ENCODE measurements at regions not wholly inside any gene's neighbourhood (a gene's known extent, or its start where the extent isn't known, plus 50 kb on each side); places are given as distances from the start of the nearest gene placed in this dataset.

DNA sequence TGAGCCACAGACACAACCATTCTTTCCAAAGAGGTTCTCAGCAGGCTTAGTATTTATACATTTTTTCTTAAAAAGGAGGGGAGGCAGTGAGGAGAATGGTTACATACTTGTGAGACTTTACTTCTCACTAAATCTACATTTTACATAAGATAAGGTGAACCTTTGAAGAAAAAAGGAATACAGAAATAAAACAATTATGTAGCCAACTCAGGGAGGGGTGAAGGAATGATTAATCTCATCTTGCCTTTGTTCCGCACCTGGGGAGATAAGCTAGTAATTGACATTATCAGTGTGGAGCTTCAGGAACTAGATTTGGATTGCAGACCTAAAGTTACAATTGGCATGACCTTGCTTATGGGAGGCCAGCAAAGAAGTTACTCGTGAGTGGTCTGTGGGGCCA, 221.8 kb upstream of the GGTLC1 start:
- TF ChIP-seq, protein P1, sequence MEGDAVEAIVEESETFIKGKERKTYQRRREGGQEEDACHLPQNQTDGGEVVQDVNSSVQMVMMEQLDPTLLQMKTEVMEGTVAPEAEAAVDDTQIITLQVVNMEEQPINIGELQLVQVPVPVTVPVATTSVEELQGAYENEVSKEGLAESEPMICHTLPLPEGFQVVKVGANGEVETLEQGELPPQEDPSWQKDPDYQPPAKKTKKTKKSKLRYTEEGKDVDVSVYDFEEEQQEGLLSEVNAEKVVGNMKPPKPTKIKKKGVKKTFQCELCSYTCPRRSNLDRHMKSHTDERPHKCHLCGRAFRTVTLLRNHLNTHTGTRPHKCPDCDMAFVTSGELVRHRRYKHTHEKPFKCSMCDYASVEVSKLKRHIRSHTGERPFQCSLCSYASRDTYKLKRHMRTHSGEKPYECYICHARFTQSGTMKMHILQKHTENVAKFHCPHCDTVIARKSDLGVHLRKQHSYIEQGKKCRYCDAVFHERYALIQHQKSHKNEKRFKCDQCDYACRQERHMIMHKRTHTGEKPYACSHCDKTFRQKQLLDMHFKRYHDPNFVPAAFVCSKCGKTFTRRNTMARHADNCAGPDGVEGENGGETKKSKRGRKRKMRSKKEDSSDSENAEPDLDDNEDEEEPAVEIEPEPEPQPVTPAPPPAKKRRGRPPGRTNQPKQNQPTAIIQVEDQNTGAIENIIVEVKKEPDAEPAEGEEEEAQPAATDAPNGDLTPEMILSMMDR (IDR thresholded peaks at IDR 0.05; ENCODE audit: insufficient read depth, low read length, poor library complexity, severe bottlenecking) = no peak

DNA sequence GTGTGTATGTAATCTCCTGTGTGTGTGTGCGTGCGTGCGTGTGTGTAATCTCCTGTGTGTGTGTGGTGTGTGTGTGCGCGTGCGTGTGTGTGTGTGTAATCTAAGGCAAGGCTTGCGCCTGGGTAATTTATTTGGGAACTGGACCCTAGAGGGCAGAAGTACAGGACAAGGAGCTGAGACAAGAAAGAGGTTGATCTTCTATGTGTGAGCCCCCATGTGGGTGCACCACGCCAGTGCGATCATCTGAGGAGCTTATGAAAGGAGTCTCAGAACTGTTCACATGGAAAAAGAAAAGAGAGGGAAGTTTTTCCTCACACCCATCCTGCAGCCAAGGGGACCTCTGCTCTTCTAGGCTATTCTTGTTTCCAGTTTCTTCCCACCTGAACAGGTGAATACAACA, 220.1 kb upstream of the GGTLC1 start:
- TF ChIP-seq, protein P1 (IDR thresholded peaks at IDR 0.05; ENCODE audit: insufficient read depth, low read length, poor library complexity, severe bottlenecking) = no peak
- Histone ChIP-seq H3K36me3 (ENCODE audit: control insufficient read depth, insufficient read depth, low read length) (no peaks in the 10 kb centered on the region), H3K4me3 (ENCODE audit: low read depth, low read length) (no peak overlapping the region), H3K27me3 (ENCODE audit: control insufficient read depth, insufficient read depth, low read length) (no peaks in the 10 kb centered on the region)
- DNase-seq (ENCODE audit: low read depth) = no peak

More for the DNA sequence above, 221.8 kb upstream of the GGTLC1 start:
- no peak overlapping the region for H3K4me3 ChIP-seq (ENCODE audit: low read depth, low read length)
- DNase-seq (ENCODE audit: low read depth) = no peak
- no peaks in the 10 kb centered on the region for H3K27me3 ChIP-seq (ENCODE audit: control insufficient read depth, insufficient read depth, low read length)
- no peaks in the 10 kb centered on the region for H3K36me3 ChIP-seq (ENCODE audit: control insufficient read depth, insufficient read depth, low read length)

DNA sequence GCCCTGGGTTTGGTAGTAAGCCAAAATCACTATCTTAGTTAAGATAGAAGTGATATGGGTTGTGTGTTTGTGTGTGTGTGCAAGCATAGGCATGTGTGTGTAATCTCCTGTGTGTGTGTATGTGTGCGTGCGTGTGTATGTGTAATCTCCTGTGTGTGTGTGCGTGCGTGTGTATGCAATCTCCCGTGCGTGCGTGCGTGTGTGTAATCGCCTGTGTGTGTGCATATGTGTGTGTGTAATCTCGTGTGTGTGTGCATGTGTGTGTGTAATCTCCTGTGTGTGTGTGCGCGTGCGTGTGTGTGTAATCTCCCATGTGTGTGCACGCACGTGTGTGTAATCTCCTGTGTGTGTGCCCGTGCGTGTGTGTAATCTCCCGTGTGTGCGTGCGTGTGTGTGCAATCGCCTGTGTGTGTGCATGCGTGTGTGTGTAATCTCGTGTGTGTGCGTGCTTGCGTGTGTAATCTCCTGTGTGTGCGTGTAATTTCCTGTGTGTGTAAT, 219.3 kb upstream of the GGTLC1 start:
- no peaks in the 10 kb centered on the region for H3K36me3 ChIP-seq (ENCODE audit: control insufficient read depth, insufficient read depth, low read length)
- H3K4me3 ChIP-seq (ENCODE audit: low read depth, low read length) = no peak overlapping the region
- no peaks in the 10 kb centered on the region for H3K27me3 ChIP-seq (ENCODE audit: control insufficient read depth, insufficient read depth, low read length)
- DNase-seq (ENCODE audit: low read depth) = no peak
- TF ChIP-seq, protein P1 (IDR thresholded peaks at IDR 0.05; ENCODE audit: insufficient read depth, low read length, poor library complexity, severe bottlenecking) = no peak

DNA sequence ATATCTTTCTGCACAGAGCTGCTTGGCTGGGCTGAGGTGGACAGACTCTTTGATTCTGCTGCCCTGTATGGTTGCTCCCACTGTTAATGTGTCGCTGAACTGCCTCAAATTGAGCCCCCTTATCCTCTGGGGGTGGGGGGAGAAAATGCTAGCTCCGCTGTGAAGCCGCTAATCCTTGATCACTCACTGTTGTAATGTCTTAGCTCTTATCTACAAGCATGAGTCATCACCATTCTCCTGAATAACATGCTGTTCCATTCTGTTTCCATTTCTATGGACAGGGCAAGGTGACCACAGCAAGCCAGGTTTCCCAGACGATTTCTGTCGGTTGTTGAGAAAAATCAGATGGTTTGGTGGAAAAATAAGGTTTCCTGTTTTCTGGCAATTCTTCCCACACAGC, 218.4 kb upstream of the GGTLC1 start:
- H3K36me3 ChIP-seq (ENCODE audit: control insufficient read depth, insufficient read depth, low read length) = no peaks in the 10 kb centered on the region
- DNase-seq (ENCODE audit: low read depth) = no peak
- TF ChIP-seq, protein P1 (IDR thresholded peaks at IDR 0.05; ENCODE audit: insufficient read depth, low read length, poor library complexity, severe bottlenecking) = no peak
- H3K4me3 ChIP-seq (ENCODE audit: low read depth, low read length) = no peak overlapping the region
- no peaks in the 10 kb centered on the region for H3K27me3 ChIP-seq (ENCODE audit: control insufficient read depth, insufficient read depth, low read length)

DNA sequence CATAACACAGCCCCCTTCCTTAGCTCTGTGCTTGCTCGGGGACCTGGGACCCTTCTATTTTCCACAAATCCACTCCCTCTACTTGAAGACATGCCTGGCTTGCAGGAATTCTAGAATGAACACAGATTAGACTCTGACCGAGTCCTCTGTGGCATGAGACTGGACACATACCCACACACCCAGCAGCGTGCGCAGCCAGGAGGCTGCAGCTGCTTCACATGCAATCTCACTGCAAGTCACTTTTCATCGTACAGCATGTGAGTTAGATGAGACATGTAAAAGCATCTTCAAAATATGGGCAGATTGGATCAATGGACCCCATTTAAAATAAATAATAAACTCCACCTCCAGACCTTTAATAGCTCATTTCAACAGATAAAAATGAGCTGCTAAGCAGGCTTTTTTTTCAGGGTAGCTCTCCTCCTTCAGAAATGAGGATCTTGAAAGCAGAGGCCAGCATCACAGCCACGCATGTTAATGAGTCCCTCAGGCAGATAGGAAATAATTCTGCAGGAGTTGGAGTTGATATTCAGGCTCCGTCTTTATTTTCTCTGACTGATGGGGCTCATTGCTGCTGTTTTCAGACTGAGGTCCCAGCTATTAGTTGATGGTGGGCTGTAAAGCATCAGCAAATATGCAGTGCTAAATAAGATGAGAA, 215.1 kb upstream of the GGTLC1 start:
- no peaks in the 10 kb centered on the region for H3K27me3 ChIP-seq (ENCODE audit: control insufficient read depth, insufficient read depth, low read length)
- H3K36me3 ChIP-seq (ENCODE audit: control insufficient read depth, insufficient read depth, low read length) = no peaks in the 10 kb centered on the region
- DNase-seq (ENCODE audit: low read depth) = no peak
- no peak overlapping the region for H3K4me3 ChIP-seq (ENCODE audit: low read depth, low read length)
- TF ChIP-seq, protein P1 (IDR thresholded peaks at IDR 0.05; ENCODE audit: insufficient read depth, low read length, poor library complexity, severe bottlenecking) = no peak

DNA sequence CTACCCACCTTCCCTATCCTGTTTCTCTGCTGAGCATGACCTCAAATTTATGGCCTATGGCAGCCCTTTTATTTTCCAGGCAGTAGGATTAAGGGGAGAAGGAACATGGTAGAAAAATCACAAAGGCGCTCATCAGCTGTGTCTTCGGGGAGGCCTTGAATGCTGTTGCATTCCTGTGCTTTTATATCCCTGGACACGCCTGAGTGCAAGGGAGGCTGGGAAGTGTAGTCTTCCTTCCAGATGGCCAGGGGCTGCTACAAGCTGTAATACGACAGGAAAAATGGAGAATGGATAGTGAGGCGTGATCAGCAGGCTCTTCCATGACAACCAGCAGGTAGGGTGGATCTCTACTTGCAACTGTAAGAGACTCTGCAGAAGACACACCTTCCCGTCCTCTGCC, 210.9 kb upstream of the GGTLC1 start:
- Histone ChIP-seq H3K4me3 (ENCODE audit: low read depth, low read length) (no peak overlapping the region), H3K36me3 (ENCODE audit: control insufficient read depth, insufficient read depth, low read length) (no peaks in the 10 kb centered on the region), H3K27me3 (ENCODE audit: control insufficient read depth, insufficient read depth, low read length) (no peaks in the 10 kb centered on the region)
- TF ChIP-seq, protein P1 (IDR thresholded peaks at IDR 0.05; ENCODE audit: insufficient read depth, low read length, poor library complexity, severe bottlenecking) = no peak
- no peak for DNase-seq (ENCODE audit: low read depth)

All from kidney epithelial cell (primary cell).